Gastrocnemius medialis (tissue), 4 donors: ENCODE measurements at regions not wholly inside any gene's neighbourhood (a gene's known extent, or its start where the extent isn't known, plus 50 kb on each side); places are given as distances from the start of the nearest gene placed in this dataset.

Source experiments
- ATAC-seq, 2 donors: fragments of 150-250 bp; one replicate each; pipeline ENCODE4 v1.9.1; 2016
- DNase-seq, 2 donors: peaks; one replicate each; pipeline ENCODE4 v3.0.0-alpha.2; 2019
- H3K27ac ChIP-seq, 4 donors: fragments of 200-600 bp; sonication (generic); 1 replicate in 1 of 4; 2 replicates in 3 of 4; pipeline ENCODE4 v1.5.1; 2016 to 2018; ENCODE audit warnings: mild to moderate bottlenecking in 2 of 4, moderate library complexity in 1 of 4
- H3K27me3 ChIP-seq, 3 donors: fragments of 200-600 bp; sonication (generic) in 2 of 3; 1 replicate in 1 of 3; 2 replicates in 2 of 3; pipeline versions ENCODE4 v1.5.1 to v1.6.0; 2016 to 2019; ENCODE audit warnings: mild to moderate bottlenecking in 1 of 3, moderate library complexity in 1 of 3
- H3K36me3 ChIP-seq, 2 donors: fragments of 200-600 bp; sonication (generic) in 1 of 2; one replicate each; pipeline ENCODE4 v1.5.1; 2017 to 2018
- H3K4me1 ChIP-seq, 2 donors: fragments of 200-600 bp; sonication (generic) in 1 of 2; one replicate each; pipeline ENCODE4 v1.5.1; 2016 to 2017; ENCODE audit warnings: mild to moderate bottlenecking in 2 of 2
- H3K4me3 ChIP-seq, 4 donors: fragments of 200-600 bp; sonication (generic) in 3 of 4; 1 replicate in 1 of 4; 2 replicates in 3 of 4; pipeline ENCODE4 v1.5.1; 2016 to 2019; ENCODE audit warnings: mild to moderate bottlenecking in 2 of 4
- H3K9me3 ChIP-seq, 3 donors: fragments of 200-600 bp; sonication (generic) in 2 of 3; 1 replicate in 1 of 3; 2 replicates in 2 of 3; pipeline ENCODE4 v1.5.1; 2016 to 2019
- CTCF ChIP-seq, 5 experiments: fragments of 450-650 bp in 3 of 5; fragments of 200-600 bp in 2 of 5; sonication (generic) in 2 of 5; IDR thresholded peaks in 4 of 5; conservative IDR thresholded peaks in 1 of 5; 1 replicate in 4 of 5; 2 replicates in 1 of 5; pipeline ENCODE4 v1.5.1; 2016 to 2019; ENCODE audit warnings: antibody characterized with exemption in 5 of 5, mild to moderate bottlenecking in 3 of 5, moderate library complexity in 3 of 5
- POLR2A ChIP-seq, 2 donors: fragments of 450-650 bp; IDR thresholded peaks; one replicate each; pipeline ENCODE4 v1.6.1; 2017; ENCODE audit warnings: antibody characterized with exemption in 2 of 2, mild to moderate bottlenecking in 2 of 2, moderate library complexity in 2 of 2
- in situ Hi-C, 4 donors: fragments of 200-750 bp; cut with MboI; loops; one replicate each; pipeline versions ENCODE4 v1.15.0 to v1.8.0; 2017; ENCODE audit warnings: low sequenced_read_pairs in 4 of 4
- intact Hi-C: fragments of 100-400 bp; cut with DNase I; formaldehyde crosslinking; loops from one replicate; pipeline ENCODE4 v1.15.1; 2023; ENCODE audit warnings: low total_unique reads

- H3K27ac ChIP-seq, result no peak overlapping the region
- DNase-seq (no peak), ATAC-seq (no peak)
- H3K9me3 ChIP-seq, result no peaks in the 10 kb centered on the region
- H3K4me3 ChIP-seq, result no peak overlapping the region
- in situ Hi-C loops, result no loop called here
- no peaks in the 10 kb centered on the region for H3K36me3 ChIP-seq
- peaks cover 0 to 3% (median 0%) of the 10 kb centered on the region in 3 donors for H3K27me3 ChIP-seq
- intact Hi-C loops, result no loop called here
- TF ChIP-seq CTCF (IDR thresholded peaks at IDR 0.05 in 4 of 5, conservative IDR thresholded peaks at IDR 0.05 in 1 of 5), result no peak
- no peak for TF ChIP-seq POLR2A (IDR thresholded peaks at IDR 0.05)
- no peaks in the 10 kb centered on the region for H3K4me1 ChIP-seq
Measured at GRCh38 chr10:110361800-110362456, 57.2 kb upstream of the SMNDC1 start.

- intact Hi-C loops (no loop called here), in situ Hi-C loops (no loop called here)
- Histone ChIP-seq H3K4me3 (no peak overlapping the region), H3K9me3 (no peaks in the 10 kb centered on the region), H3K27ac (no peak overlapping the region), H3K4me1 (no peaks in the 10 kb centered on the region), H3K36me3 (no peaks in the 10 kb centered on the region), H3K27me3 (peaks cover 0 to 3% (median 0%) of the 10 kb centered on the region in 3 donors)
- TF ChIP-seq CTCF (IDR thresholded peaks at IDR 0.05 in 4 of 5, conservative IDR thresholded peaks at IDR 0.05 in 1 of 5), result no peak
- ATAC-seq (no peak), DNase-seq (no peak)
Measured at GRCh38 chr10:110363572-110364411, 59.1 kb upstream of the SMNDC1 start.

GRCh38 chr10:110364531-110364937 is 59.8 kb upstream of the SMNDC1 start:
- no peaks in the 10 kb centered on the region for H3K9me3 ChIP-seq
- peaks cover 0 to 3% (median 0%) of the 10 kb centered on the region in 3 donors for H3K27me3 ChIP-seq
- H3K4me1 ChIP-seq, result no peaks in the 10 kb centered on the region
- ATAC-seq (no peak), DNase-seq (no peak)
- intact Hi-C loops, result no loop called here
- no peak overlapping the region for H3K4me3 ChIP-seq
- H3K36me3 ChIP-seq, result no peaks in the 10 kb centered on the region
- TF ChIP-seq POLR2A (IDR thresholded peaks at IDR 0.05), result no peak
- no peak for TF ChIP-seq CTCF (IDR thresholded peaks at IDR 0.05 in 4 of 5, conservative IDR thresholded peaks at IDR 0.05 in 1 of 5)
- in situ Hi-C loops, result no loop called here
- no peak overlapping the region for H3K27ac ChIP-seq

- H3K4me1 ChIP-seq, result no peaks in the 10 kb centered on the region
- H3K9me3 ChIP-seq, result no peaks in the 10 kb centered on the region
- DNase-seq (no peak), ATAC-seq (no peak)
- no peak overlapping the region for H3K4me3 ChIP-seq
- intact Hi-C loops (no loop called here), in situ Hi-C loops (no loop called here)
- H3K36me3 ChIP-seq, result no peaks in the 10 kb centered on the region
- no peak overlapping the region for H3K27ac ChIP-seq
- H3K27me3 ChIP-seq, result peaks cover 0 to 3% (median 0%) of the 10 kb centered on the region in 3 donors
- TF ChIP-seq CTCF (IDR thresholded peaks at IDR 0.05 in 4 of 5, conservative IDR thresholded peaks at IDR 0.05 in 1 of 5) (no peak), POLR2A (IDR thresholded peaks at IDR 0.05) (no peak)
Measured at GRCh38 chr10:110365356-110366143, 60.8 kb upstream of the SMNDC1 start.
